Keratinocyte (primary cell): ENCODE measurements at regions not wholly inside any gene's neighbourhood (a gene's known extent, or its start where the extent isn't known, plus 50 kb on each side); places are given as distances from the start of the nearest gene placed in this dataset.

Experiments
- DNase-seq: peaks from one replicate; pipeline ENCODE4 v3.0.0-alpha.2; 2011; ENCODE audit warnings: low read depth, missing footprints, low spot score
- FAIRE-seq: peaks from 2 replicates; lab custom pipeline; 2011; peaks lifted over from hg19 to GRCh38; lab: Jason Lieb, UNC
- H2AFZ ChIP-seq: 2 replicates; pipeline ENCODE4 v1.6.0; 2012; ENCODE audit warnings: low read length, control low read depth, inconsistent platforms; ENCODE audit not compliant: control insufficient read depth
- H3K27ac ChIP-seq: 2 replicates; pipeline ENCODE4 v1.5.1; 2011; ENCODE audit warnings: low read length; ENCODE audit not compliant: control insufficient read depth, insufficient read depth
- H3K27me3 ChIP-seq: 3 replicates; pipeline ENCODE4 v1.6.0; 2011; ENCODE audit warnings: low read length; ENCODE audit not compliant: control insufficient read depth, insufficient read depth; ENCODE audit errors: extremely low read depth
- H3K36me3 ChIP-seq, 2 experiments: 2 replicates in 1 of 2; 3 replicates in 1 of 2; pipeline ENCODE4 v1.5.1; 2011; ENCODE audit warnings: low read length in 2 of 2, mild to moderate bottlenecking in 1 of 2; ENCODE audit not compliant: control insufficient read depth in 2 of 2, insufficient read depth in 2 of 2; ENCODE audit errors: extremely low read depth in 1 of 2
- H3K4me1 ChIP-seq: 3 replicates; pipeline ENCODE4 v1.5.1; 2011; ENCODE audit warnings: low read length; ENCODE audit not compliant: control insufficient read depth, insufficient read depth; ENCODE audit errors: extremely low read depth
- H3K4me2 ChIP-seq: 3 replicates; pipeline ENCODE4 v1.6.0; 2011; ENCODE audit warnings: low read depth, low read length; ENCODE audit not compliant: control insufficient read depth, insufficient read depth; ENCODE audit errors: extremely low read depth
- H3K4me3 ChIP-seq, 3 experiments: fragments of 200-600 bp in 1 of 3; sonication (generic) in 1 of 3; 2 replicates in 2 of 3; 3 replicates in 1 of 3; pipeline ENCODE4 v1.5.1; 2011 to 2016; ENCODE audit warnings: low read length in 3 of 3, mild to moderate bottlenecking in 3 of 3, control low read depth in 2 of 3, inconsistent platforms in 1 of 3, low read depth in 1 of 3, mixed read lengths in 1 of 3, mixed run types in 1 of 3, moderate library complexity in 1 of 3; ENCODE audit not compliant: control insufficient read depth in 2 of 3, insufficient read depth in 2 of 3; ENCODE audit errors: extremely low read depth in 1 of 3
- H3K79me2 ChIP-seq: 2 replicates; pipeline ENCODE4 v1.6.0; 2012; ENCODE audit warnings: low read length; ENCODE audit not compliant: control insufficient read depth, insufficient read depth
- H3K9ac ChIP-seq: 3 replicates; pipeline ENCODE4 v1.6.0; 2011; ENCODE audit warnings: low read length; ENCODE audit not compliant: control insufficient read depth, insufficient read depth; ENCODE audit errors: extremely low read depth
- H3K9me1 ChIP-seq: 3 replicates; pipeline ENCODE4 v1.6.0; 2011; ENCODE audit warnings: low read length; ENCODE audit not compliant: control insufficient read depth, insufficient read depth; ENCODE audit errors: extremely low read depth
- H3K9me3 ChIP-seq: 2 replicates; pipeline ENCODE4 v1.5.1; 2012; ENCODE audit warnings: low read depth, low read length; ENCODE audit not compliant: control insufficient read depth
- H4K20me1 ChIP-seq: 3 replicates; pipeline ENCODE4 v1.6.0; 2011; ENCODE audit warnings: low read length; ENCODE audit not compliant: control insufficient read depth, insufficient read depth; ENCODE audit errors: extremely low read depth
- EZH2 ChIP-seq: IDR thresholded peaks from one replicate; pipeline ENCODE4 v1.6.1; 2012; ENCODE audit warnings: inconsistent platforms, mild to moderate bottlenecking, low read length, moderate library complexity
- dilution Hi-C: fragments of 300-500 bp; cut with MboI; formaldehyde crosslinking; loops from one replicate; pipeline ENCODE4 v1.7.0; 2020; ENCODE audit warnings: low sequenced_read_pairs; ENCODE audit not compliant: extremely low pct_ligation_motif_present
- TF ChIP-seq, protein P1 (sequence below), 3 experiments: IDR thresholded peaks in 1 of 3; conservative IDR thresholded peaks in 1 of 3; optimal IDR thresholded peaks in 1 of 3; 2 replicates in 2 of 3; 3 replicates in 1 of 3; pipeline versions ENCODE3 to v1.5.1; 2011; ENCODE audit warnings: low read length in 3 of 3, mild to moderate bottlenecking in 3 of 3, moderate library complexity in 2 of 3, control low read depth in 1 of 3, inconsistent platforms in 1 of 3; ENCODE audit not compliant: insufficient read depth in 2 of 3; ENCODE audit errors: extremely low read depth in 1 of 3

DNA sequence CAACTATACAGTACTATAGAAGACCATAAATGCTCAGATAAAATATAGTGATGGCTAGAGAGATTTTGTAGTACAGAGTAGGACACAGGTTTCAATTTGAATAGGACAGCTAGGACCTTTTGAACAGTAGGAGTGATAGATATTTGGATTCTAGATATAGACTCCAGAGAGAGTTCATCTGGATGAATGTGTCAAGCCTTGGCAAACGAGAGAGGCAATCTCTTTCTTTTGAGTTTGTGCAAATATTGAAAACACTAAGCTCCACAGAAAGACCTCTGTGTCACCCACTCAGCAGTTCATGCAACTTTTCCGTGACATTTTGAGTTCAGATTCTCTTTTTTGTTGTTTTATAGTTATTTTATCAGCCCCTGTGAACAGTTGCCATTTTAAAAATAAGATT, 834.3 kb upstream of the COBL start:
- no peak overlapping the region for H2AFZ ChIP-seq
- no peaks in the 10 kb centered on the region for H4K20me1 ChIP-seq
- no peak overlapping the region for H3K4me3 ChIP-seq
- no peaks in the 10 kb centered on the region for H3K9me1 ChIP-seq
- H3K9me3 ChIP-seq, result no peaks in the 10 kb centered on the region
- TF ChIP-seq, protein P1, sequence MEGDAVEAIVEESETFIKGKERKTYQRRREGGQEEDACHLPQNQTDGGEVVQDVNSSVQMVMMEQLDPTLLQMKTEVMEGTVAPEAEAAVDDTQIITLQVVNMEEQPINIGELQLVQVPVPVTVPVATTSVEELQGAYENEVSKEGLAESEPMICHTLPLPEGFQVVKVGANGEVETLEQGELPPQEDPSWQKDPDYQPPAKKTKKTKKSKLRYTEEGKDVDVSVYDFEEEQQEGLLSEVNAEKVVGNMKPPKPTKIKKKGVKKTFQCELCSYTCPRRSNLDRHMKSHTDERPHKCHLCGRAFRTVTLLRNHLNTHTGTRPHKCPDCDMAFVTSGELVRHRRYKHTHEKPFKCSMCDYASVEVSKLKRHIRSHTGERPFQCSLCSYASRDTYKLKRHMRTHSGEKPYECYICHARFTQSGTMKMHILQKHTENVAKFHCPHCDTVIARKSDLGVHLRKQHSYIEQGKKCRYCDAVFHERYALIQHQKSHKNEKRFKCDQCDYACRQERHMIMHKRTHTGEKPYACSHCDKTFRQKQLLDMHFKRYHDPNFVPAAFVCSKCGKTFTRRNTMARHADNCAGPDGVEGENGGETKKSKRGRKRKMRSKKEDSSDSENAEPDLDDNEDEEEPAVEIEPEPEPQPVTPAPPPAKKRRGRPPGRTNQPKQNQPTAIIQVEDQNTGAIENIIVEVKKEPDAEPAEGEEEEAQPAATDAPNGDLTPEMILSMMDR (optimal IDR thresholded peaks at IDR 0.05 in 1 of 3, IDR thresholded peaks at IDR 0.05 in 1 of 3, conservative IDR thresholded peaks at IDR 0.05 in 1 of 3; ENCODE audit: extremely low read depth in 1 of 3, insufficient read depth in 2 of 3, low read length in 3 of 3), result no peak
- TF ChIP-seq EZH2, result no peak
- H3K27me3 ChIP-seq, result no peaks in the 10 kb centered on the region
- FAIRE-seq (no peak), DNase-seq (no peak)
- dilution Hi-C loops, result no loop called here
- no peaks in the 10 kb centered on the region for H3K79me2 ChIP-seq
- no peak overlapping the region for H3K4me2 ChIP-seq
- no peaks in the 10 kb centered on the region for H3K36me3 ChIP-seq
- H3K9ac ChIP-seq, result no peak overlapping the region
- no peaks in the 10 kb centered on the region for H3K4me1 ChIP-seq
- no peak overlapping the region for H3K27ac ChIP-seq

DNA sequence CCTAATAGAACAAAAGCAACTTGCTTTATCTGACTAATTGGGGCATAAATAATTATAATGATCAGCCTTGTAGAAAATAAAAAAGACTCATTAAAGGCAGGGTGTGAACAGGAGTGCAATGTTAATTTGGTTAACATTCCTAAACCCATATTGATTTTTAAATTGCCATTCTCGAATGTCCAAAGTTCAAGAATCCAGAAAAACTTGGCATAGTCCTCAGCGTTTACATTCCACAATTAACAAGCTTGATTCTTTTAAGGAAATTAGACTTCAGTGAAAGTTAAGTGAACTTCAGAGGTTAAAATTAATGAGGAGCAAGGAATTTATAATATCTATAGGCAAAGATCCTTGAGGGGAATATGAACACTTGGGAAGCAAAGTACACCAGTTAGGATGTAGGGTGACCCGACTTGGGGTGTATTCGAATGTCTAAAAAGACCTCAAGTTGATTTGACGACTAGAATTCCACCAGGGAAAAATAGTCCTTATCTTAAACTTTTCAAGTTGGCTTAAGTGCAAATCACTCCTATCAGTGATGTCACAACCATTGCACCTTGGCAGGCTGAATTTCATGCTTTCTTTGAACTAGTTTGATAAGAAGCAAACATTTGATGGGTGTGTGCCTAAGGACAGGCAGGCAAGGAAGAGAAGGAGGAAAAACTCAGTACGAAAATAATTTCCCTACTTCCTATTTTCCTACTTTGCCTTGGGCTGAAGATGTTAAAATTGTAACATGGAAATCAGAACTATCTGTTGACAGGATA, 830.4 kb upstream of the COBL start:
- no peaks in the 10 kb centered on the region for H4K20me1 ChIP-seq
- H3K4me1 ChIP-seq, result no peaks in the 10 kb centered on the region

More for the DNA sequence above, 830.4 kb upstream of the COBL start:
- no peak overlapping the region for H2AFZ ChIP-seq
- no peaks in the 10 kb centered on the region for H3K9me1 ChIP-seq
- no peaks in the 10 kb centered on the region for H3K36me3 ChIP-seq
- H3K27me3 ChIP-seq, result no peaks in the 10 kb centered on the region
- FAIRE-seq (no peak), DNase-seq (no peak)
- no peak overlapping the region for H3K9ac ChIP-seq
- TF ChIP-seq, protein P1 (optimal IDR thresholded peaks at IDR 0.05 in 1 of 3, IDR thresholded peaks at IDR 0.05 in 1 of 3, conservative IDR thresholded peaks at IDR 0.05 in 1 of 3; ENCODE audit: extremely low read depth in 1 of 3, insufficient read depth in 2 of 3, low read length in 3 of 3), result no peak
- no peak overlapping the region for H3K27ac ChIP-seq
- no peaks in the 10 kb centered on the region for H3K79me2 ChIP-seq
- H3K4me2 ChIP-seq, result no peak overlapping the region
- dilution Hi-C loops, result no loop called here
- H3K4me3 ChIP-seq, result no peak overlapping the region
- no peaks in the 10 kb centered on the region for H3K9me3 ChIP-seq
